ENCODE measurements at regions not wholly inside any gene's neighbourhood (a gene's known extent, or its start where the extent isn't known, plus 50 kb on each side); places are given as distances from the start of the nearest gene placed in this dataset.

GRCh38 chr16:26705346-26705745 is 361.4 kb upstream of the C16orf82 start:
- no peaks in the 10 kb centered on the region for H3K36me3 ChIP-seq (ENCODE audit: low read depth)
- H3K4me3 ChIP-seq = no peak overlapping the region
- H3K9me3 ChIP-seq = no peaks in the 10 kb centered on the region
- no peak for TF ChIP-seq CTCF (IDR thresholded peaks at IDR 0.05)
- H3K4me1 ChIP-seq (ENCODE audit: low read depth) = no peaks in the 10 kb centered on the region
- ATAC-seq (no peak), DNase-seq (no peak)
- intact Hi-C loops (cut with DNase I, micrococcal nuclease) = no loop called here

DNA sequence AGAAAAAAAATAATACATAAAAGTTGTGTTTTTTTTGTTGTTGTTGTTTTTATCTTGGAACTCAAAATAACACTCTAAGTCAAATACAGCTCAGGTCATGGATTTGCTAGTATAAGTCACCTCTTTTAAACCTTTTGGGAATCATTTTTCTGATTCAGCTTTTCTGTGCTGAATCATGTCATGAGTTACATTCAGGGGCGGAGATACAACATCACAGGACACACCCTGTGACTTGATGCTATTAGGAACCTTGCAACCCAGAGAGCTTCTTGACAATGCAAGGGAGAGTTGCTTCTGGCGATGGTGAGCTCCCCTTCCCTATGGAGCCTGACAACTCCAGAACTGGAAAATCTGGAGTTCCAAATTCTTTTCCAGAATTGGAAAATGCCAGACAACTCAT is 358.3 kb upstream of the C16orf82 start:
- no peak for DNase-seq
- no peak for TF ChIP-seq CTCF (IDR thresholded peaks at IDR 0.05)
- Histone ChIP-seq H3K4me3 (no peak overlapping the region), H3K4me1 (ENCODE audit: low read depth) (no peaks in the 10 kb centered on the region), H3K9me3 (no peaks in the 10 kb centered on the region), H3K36me3 (ENCODE audit: low read depth) (no peaks in the 10 kb centered on the region)
- intact Hi-C loops (cut with DNase I, micrococcal nuclease) = no loop called here
- no peak for ATAC-seq

- Histone ChIP-seq H3K4me1 (ENCODE audit: low read depth) (no peaks in the 10 kb centered on the region), H3K9me3 (no peaks in the 10 kb centered on the region), H3K4me3 (no peak overlapping the region), H3K36me3 (ENCODE audit: low read depth) (no peaks in the 10 kb centered on the region)
- TF ChIP-seq CTCF (IDR thresholded peaks at IDR 0.05) = no peak
- intact Hi-C loops (cut with DNase I, micrococcal nuclease) = no loop called here
- ATAC-seq (no peak), DNase-seq (no peak)
Observed at GRCh38 chr16:26709175-26709574, 357.6 kb upstream of the C16orf82 start.

DNA sequence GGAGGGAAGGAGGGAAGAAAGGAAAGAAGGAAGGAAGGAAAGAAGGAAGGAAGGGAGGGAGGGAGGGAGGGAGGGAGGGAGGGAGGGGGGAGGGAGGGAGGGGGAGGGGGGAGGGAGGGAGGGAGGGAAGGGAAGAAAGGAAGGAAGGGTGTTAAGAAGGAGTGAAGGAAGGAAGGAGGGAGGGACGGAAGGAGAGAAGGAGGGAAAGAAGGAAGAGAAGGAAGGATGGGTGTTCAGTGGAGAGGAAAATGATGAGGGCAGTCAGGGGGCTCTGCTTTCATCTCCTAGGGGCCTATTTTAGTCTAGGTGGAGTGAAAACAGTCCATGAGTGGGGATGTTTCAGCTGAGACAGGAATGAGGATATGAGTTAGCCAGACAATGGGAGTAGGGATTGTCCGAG is 357.0 kb upstream of the C16orf82 start:
- ATAC-seq = no peak
- no peak overlapping the region for H3K4me3 ChIP-seq
- no peak for DNase-seq
- intact Hi-C loops (cut with DNase I, micrococcal nuclease) = no loop called here
- H3K36me3 ChIP-seq (ENCODE audit: low read depth) = no peaks in the 10 kb centered on the region
- no peak for TF ChIP-seq CTCF (IDR thresholded peaks at IDR 0.05)
- H3K4me1 ChIP-seq (ENCODE audit: low read depth) = no peaks in the 10 kb centered on the region
- H3K9me3 ChIP-seq = no peaks in the 10 kb centered on the region

- ATAC-seq = no peak
- intact Hi-C loops (cut with DNase I, micrococcal nuclease) = no loop called here
Observed at GRCh38 chr16:26710450-26710849, 356.3 kb upstream of the C16orf82 start.

More at GRCh38 chr16:26710450-26710849, 356.3 kb upstream of the C16orf82 start:
- no peaks in the 10 kb centered on the region for H3K9me3 ChIP-seq
- no peaks in the 10 kb centered on the region for H3K4me1 ChIP-seq (ENCODE audit: low read depth)
- no peak for DNase-seq
- no peak overlapping the region for H3K4me3 ChIP-seq
- no peak for TF ChIP-seq CTCF (IDR thresholded peaks at IDR 0.05)
- no peaks in the 10 kb centered on the region for H3K36me3 ChIP-seq (ENCODE audit: low read depth)
